HG02884 (cell line): ENCODE measurements at regions not wholly inside any gene's neighbourhood (a gene's known extent, or its start where the extent isn't known, plus 50 kb on each side); places are given as distances from the start of the nearest gene placed in this dataset.

ENCODE experiments used
- ATAC-seq: cut with Tn5 transposase; IDR thresholded peaks from one replicate; pipeline ENCODE4 v1.9.1; 2021; ENCODE audit warnings: mild to moderate bottlenecking, moderate library complexity; ENCODE audit not compliant: unreplicated experiment

DNA sequence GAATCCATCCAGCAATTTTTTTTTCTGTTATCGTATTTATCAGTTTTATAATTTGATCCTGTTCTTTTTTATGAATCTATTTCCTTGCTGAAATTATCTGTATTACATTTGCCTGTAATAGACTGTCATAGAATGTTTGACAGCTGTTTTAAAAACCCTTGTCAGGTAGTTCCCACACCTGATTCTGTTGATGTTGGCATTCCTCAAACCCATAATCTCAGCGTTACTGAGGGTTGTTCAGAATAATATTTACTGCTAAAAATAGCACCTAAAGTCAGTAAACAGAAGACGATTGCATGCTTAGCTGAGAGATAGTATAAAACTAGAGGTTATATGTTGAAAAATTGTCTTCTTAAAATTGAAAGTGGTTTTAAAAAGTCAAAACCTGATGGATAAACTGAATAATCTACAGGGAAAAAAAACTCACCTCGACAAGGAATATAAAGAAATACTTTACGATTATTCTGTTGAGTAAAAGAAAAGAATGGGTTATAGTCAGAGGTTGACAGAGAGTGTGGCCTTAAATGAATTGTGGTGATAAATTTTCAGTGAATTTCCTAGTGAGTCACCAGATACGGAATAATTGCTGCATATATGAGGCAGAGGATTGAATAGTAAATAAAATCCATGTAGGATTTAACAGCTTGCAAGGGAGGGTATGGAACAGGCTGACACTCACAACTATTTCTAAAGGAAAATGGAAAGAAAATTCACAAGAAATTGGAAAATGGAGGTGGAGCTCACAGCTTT lies 824.1 kb upstream of the IGFBP3 start:
- ATAC-seq, result no peak

GRCh38 chr7:46742601-46743000 lies 821.5 kb upstream of the IGFBP3 start:
- ATAC-seq, result no peak

GRCh38 chr7:46741938-46742540 lies 821.0 kb upstream of the IGFBP3 start:
- no peak for ATAC-seq

GRCh38 chr7:46741181-46741580 lies 820.1 kb upstream of the IGFBP3 start:
- ATAC-seq, result no peak

GRCh38 chr7:46739518-46740234 lies 818.6 kb upstream of the IGFBP3 start:
- ATAC-seq, result no peak

GRCh38 chr7:46738796-46739195 lies 817.7 kb upstream of the IGFBP3 start:
- no peak for ATAC-seq

- ATAC-seq, result no peak
Measured at GRCh38 chr7:46738165-46738564, 817.1 kb upstream of the IGFBP3 start.

GRCh38 chr7:46725838-46726237 lies 804.8 kb upstream of the IGFBP3 start:
- no peak for ATAC-seq

DNA sequence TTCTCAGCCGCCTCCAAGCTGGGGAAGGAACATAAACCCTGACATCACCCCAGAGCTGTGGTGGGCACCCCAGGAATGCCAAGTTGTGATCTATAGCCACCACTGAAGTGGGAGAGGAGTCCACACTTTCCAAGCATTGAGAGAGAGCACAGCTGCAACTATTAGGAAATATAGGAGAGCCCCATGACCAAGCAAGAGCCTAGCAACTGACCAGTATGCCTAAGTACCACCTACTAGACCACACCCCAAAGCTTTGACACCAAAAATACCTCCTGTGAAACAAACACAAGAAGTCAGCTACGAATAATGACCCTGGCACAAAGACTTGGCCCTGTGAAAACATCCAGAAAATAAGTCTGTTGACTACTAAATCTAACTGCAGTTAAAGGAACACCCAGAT lies 804.1 kb upstream of the IGFBP3 start:
- no peak for ATAC-seq

DNA sequence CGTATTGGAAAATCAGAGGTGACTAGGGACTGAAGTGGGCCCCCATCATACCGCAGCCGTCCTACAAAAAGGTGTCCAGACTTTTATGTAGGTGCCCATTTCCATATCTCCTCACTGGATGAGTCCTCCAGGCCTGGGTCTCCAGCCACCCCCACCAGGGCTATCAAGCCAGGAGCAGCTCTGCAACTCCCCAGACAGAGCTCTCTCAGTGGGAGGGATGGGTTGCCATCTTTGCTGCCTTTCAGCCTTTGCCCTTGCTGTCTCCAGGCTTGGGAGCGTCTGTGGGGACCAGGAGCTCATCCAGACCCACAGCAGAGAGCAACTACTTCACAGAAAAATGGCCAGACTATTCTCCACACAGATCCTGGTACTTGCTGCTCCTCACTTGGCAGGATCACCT lies 802.7 kb upstream of the IGFBP3 start:
- no peak for ATAC-seq

- no peak for ATAC-seq
Measured at GRCh38 chr7:46723003-46723402, 801.9 kb upstream of the IGFBP3 start.

GRCh38 chr7:46720761-46721160 lies 799.7 kb upstream of the IGFBP3 start:
- no peak for ATAC-seq

GRCh38 chr7:46719616-46720015 lies 798.5 kb upstream of the IGFBP3 start:
- ATAC-seq, result no peak

DNA sequence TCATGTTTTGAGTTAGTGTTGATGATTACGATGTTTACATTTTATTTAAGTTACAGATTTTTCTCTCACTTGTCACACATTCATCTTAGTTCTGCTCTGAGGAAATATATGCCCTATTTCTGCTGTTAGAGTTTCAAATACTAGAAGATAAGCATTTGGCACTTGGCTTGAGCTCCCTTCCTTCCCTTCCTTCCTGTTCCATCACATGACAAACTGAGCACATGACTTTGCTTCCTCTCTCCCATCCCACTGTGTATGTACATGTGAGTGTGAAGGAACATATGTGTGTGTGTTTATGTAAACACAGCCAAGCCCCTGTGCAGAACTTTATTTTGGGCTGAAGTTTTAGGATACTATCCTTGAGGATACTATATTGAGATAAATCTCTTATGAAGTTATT lies 795.9 kb upstream of the IGFBP3 start:
- no peak for ATAC-seq

- ATAC-seq, result no peak
Measured at GRCh38 chr7:46715579-46715978, 794.5 kb upstream of the IGFBP3 start.

- no peak for ATAC-seq
Measured at GRCh38 chr7:46714904-46715303, 793.8 kb upstream of the IGFBP3 start.

DNA sequence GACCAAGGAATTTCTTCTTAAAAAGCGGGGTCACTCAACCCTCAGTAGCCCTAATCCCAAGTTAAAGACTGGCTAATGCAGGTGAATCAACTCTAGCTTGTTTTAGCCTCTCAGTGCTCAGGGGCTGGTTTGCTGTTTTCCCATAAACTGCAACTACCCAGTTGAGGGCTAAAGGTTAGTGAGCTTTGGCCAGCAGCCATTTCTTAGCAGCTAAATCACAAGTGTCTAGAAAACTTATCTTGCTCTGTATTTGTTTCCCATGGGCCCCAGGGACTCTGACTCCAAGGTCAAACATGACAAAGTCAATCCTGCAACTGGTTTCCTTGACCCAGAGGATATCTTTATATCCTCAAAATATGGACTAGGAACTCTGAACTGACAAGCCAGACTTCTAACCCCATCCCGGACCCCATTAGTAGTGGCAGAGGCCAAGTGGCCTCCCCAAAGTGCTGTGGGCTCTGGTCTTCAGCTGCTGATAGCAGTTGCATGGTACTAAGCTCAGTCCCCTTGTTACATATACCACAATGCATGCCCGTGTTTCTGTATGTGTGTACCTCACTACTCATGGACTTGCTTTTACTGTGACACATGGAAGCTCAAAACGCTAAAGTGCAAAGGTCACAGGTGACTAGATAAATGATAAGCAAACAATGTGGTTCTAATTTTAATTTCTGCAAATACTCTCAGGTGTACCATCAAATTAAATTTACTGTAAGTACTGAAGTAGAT lies 793.0 kb upstream of the IGFBP3 start:
- no peak for ATAC-seq

- ATAC-seq, result no peak
Measured at GRCh38 chr7:46710927-46711326, 789.9 kb upstream of the IGFBP3 start.

DNA sequence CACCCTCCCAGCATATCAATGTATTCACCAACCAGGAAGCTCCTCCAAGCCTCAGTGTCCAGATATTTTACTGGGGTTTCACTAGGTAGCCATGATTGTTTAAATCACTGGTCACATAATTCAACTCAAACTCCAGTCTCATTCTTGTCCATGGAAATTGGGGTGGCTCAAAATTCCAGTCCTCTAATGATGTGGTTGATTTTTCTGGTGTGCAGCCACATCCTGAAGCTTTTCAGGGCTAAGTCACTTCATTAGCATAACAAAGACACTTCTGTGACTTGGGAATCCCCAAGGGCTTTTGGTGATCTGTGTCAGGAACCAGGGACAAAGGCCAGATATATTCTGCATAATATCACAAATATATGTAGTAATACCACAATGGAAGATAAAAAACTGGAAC lies 786.9 kb upstream of the IGFBP3 start:
- no peak for ATAC-seq

DNA sequence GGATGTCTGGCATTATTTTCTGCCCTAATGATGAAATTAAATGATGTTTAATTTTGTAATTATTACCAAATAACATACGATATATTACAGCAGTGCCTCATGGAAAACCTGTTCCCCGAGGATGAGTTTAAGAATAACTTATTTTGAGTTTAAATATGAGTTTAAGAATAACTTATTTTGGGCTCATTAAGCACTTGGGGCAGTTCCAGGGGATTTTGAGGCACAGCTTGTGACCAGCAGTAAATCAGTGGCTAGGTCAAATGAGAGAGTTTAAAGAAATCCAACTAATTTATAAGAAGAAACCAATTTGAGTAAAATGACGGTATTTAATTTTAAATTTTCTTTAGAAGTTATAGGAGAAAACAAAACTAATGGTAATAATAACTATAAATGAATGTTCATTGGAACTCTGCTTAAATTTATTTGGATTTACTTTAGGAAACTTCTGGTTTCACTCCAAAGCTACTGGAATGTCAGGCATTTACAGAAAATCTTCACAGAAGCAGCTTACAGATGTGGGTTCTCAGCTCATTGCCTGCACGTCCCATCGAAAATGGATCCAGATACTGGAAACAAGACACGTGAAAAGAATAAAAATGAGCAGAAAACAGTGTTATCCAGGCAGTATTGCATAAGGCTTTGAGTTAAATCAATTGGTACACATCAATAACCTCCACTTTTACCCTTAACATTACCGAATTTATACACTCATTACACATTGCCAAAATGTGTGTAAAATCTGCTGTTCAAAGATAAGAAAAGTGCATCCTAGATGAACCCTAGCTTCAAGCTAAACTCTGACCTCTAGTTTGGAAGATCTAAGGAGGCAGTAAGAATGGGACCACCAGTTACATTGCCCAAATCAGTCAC lies 784.5 kb upstream of the IGFBP3 start:
- ATAC-seq, result no peak

- ATAC-seq, result no peak
Measured at GRCh38 chr7:46696741-46697140, 775.7 kb upstream of the IGFBP3 start.
